ENCODE measurements at regions not wholly inside any gene's neighbourhood (a gene's known extent, or its start where the extent isn't known, plus 50 kb on each side); places are given as distances from the start of the nearest gene placed in this dataset.

DNA sequence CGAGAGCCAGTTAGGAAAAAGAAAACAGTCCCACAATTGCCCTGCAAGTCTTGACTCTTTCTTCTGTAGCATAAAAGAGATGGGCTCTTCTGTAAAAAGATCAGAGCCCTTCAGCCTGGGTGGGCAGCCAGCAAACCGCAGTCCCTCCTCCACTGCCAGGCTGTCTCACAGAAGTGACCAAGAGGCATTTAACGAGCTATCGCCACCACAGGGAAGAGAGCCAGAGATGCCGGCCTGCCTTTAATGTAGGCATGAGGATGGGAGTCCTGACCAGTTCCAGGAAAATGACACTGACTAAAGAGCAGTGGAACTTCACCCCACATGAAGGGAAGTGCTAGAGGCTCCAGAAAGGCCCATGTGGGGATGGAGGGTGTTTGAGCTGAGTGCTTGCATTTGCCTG lies 264.6 kb downstream of the NDUFS4 start:
- TF ChIP-seq CHD4 (IDR thresholded peaks at IDR 0.05; ENCODE audit: borderline replicate concordance) (no peak), NFE2L2 (conservative IDR thresholded peaks at IDR 0.05; ENCODE audit: low read length) (no peak), RNF2 (IDR thresholded peaks at IDR 0.05; ENCODE audit: borderline replicate concordance, low read depth) (no peak), RAD21 (conservative IDR thresholded peaks at IDR 0.05 in 1 of 2, IDR thresholded peaks at IDR 0.05 in 1 of 2) (no peak), HDAC2 (IDR thresholded peaks at IDR 0.05) (no peak), PHF8 (IDR thresholded peaks at IDR 0.05; ENCODE audit: borderline replicate concordance, low read depth) (no peak), BHLHE40 (IDR thresholded peaks at IDR 0.05; ENCODE audit: low read depth, low read length) (no peak), POLR2A (IDR thresholded peaks at IDR 0.05; ENCODE audit: low read length) (no peak)
- TF ChIP-seq, protein P1, sequence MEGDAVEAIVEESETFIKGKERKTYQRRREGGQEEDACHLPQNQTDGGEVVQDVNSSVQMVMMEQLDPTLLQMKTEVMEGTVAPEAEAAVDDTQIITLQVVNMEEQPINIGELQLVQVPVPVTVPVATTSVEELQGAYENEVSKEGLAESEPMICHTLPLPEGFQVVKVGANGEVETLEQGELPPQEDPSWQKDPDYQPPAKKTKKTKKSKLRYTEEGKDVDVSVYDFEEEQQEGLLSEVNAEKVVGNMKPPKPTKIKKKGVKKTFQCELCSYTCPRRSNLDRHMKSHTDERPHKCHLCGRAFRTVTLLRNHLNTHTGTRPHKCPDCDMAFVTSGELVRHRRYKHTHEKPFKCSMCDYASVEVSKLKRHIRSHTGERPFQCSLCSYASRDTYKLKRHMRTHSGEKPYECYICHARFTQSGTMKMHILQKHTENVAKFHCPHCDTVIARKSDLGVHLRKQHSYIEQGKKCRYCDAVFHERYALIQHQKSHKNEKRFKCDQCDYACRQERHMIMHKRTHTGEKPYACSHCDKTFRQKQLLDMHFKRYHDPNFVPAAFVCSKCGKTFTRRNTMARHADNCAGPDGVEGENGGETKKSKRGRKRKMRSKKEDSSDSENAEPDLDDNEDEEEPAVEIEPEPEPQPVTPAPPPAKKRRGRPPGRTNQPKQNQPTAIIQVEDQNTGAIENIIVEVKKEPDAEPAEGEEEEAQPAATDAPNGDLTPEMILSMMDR (IDR thresholded peaks at IDR 0.05) = no peak
- TF ChIP-seq, protein P2, sequence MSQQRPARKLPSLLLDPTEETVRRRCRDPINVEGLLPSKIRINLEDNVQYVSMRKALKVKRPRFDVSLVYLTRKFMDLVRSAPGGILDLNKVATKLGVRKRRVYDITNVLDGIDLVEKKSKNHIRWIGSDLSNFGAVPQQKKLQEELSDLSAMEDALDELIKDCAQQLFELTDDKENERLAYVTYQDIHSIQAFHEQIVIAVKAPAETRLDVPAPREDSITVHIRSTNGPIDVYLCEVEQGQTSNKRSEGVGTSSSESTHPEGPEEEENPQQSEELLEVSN (IDR thresholded peaks at IDR 0.05; ENCODE audit: borderline replicate concordance, low read depth) = no peak
- TF ChIP-seq, protein P3, sequence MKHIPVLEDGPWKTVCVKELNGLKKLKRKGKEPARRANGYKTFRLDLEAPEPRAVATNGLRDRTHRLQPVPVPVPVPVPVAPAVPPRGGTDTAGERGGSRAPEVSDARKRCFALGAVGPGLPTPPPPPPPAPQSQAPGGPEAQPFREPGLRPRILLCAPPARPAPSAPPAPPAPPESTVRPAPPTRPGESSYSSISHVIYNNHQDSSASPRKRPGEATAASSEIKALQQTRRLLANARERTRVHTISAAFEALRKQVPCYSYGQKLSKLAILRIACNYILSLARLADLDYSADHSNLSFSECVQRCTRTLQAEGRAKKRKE (CRISPR knock-in tag; IDR thresholded peaks at IDR 0.05; ENCODE audit: low read depth) = no peak

All from A549 (cell line).